BJ (cell line): ENCODE measurements at regions not wholly inside any gene's neighbourhood (a gene's known extent, or its start where the extent isn't known, plus 50 kb on each side); places are given as distances from the start of the nearest gene placed in this dataset.

Source experiments
- CTCF ChIA-PET: fragments of 350-600 bp; formaldehyde crosslinking; extraction: SDS; loops from one replicate; lab custom pipeline; 2021; ENCODE audit warnings: antibody characterized with exemption, inconsistent platforms; lab: Yijun Ruan, JAX
- POLR2A ChIA-PET: fragments of 300-600 bp; sonication (Branson Sonifier 250); formaldehyde crosslinking; extraction: SDS; loops from one replicate; lab custom pipeline; 2021; ENCODE audit warnings: antibody characterized with exemption; lab: Charles Lee
- DNase-seq: peaks from one replicate; pipeline ENCODE4 v3.0.0-alpha.2; 2011; ENCODE audit warnings: low read depth
- H3K27me3 ChIP-seq: 2 replicates; pipeline ENCODE4 v1.6.0; 2011; ENCODE audit warnings: low read length; ENCODE audit not compliant: control insufficient read depth, insufficient read depth
- H3K36me3 ChIP-seq: 2 replicates; pipeline ENCODE4 v1.5.1; 2011; ENCODE audit warnings: low read length; ENCODE audit not compliant: control insufficient read depth, insufficient read depth
- H3K4me3 ChIP-seq: 2 replicates; pipeline ENCODE4 v1.5.1; 2011; ENCODE audit warnings: low read depth, mild to moderate bottlenecking, control low read depth, low read length
- CTCF ChIP-seq: IDR thresholded peaks from 2 replicates; pipeline ENCODE4 v1.5.1; 2011; ENCODE audit warnings: low read depth, mild to moderate bottlenecking, control low read depth, inconsistent platforms, low read length, moderate library complexity; ENCODE audit not compliant: insufficient read depth

- Histone ChIP-seq H3K36me3 (no peaks in the 10 kb centered on the region), H3K27me3 (no peaks in the 10 kb centered on the region), H3K4me3 (no peak overlapping the region)
- no peak for DNase-seq
- ChIA-PET POLR2A (no interaction called here), CTCF (no interaction called here)
- TF ChIP-seq CTCF = no peak
Observed at GRCh38 chr9:24961762-24962161, 416.1 kb upstream of the IZUMO3 start.

GRCh38 chr9:24953070-24953469 lies 407.4 kb upstream of the IZUMO3 start:
- H3K36me3 ChIP-seq = no peaks in the 10 kb centered on the region
- H3K4me3 ChIP-seq = no peak overlapping the region
- TF ChIP-seq CTCF = no peak
- ChIA-PET CTCF (no interaction called here), POLR2A (no interaction called here)
- H3K27me3 ChIP-seq = no peaks in the 10 kb centered on the region
- DNase-seq = no peak

- ChIA-PET CTCF (no interaction called here), POLR2A (no interaction called here)
Observed at GRCh38 chr9:24939109-24939850, 393.6 kb upstream of the IZUMO3 start.

GRCh38 chr9:24936117-24936516 lies 390.4 kb upstream of the IZUMO3 start:
- H3K36me3 ChIP-seq = no peaks in the 10 kb centered on the region
- H3K27me3 ChIP-seq = no peaks in the 10 kb centered on the region
- ChIA-PET POLR2A (no interaction called here), CTCF (no interaction called here)
- H3K4me3 ChIP-seq = no peak overlapping the region
- DNase-seq = no peak
- no peak for TF ChIP-seq CTCF

More at GRCh38 chr9:24939109-24939850, 393.6 kb upstream of the IZUMO3 start:
- TF ChIP-seq CTCF = no peak
- Histone ChIP-seq H3K4me3 (no peak overlapping the region), H3K36me3 (no peaks in the 10 kb centered on the region), H3K27me3 (no peaks in the 10 kb centered on the region)
- DNase-seq = no peak

GRCh38 chr9:24932785-24933184 lies 387.1 kb upstream of the IZUMO3 start:
- CTCF ChIA-PET = no interaction called here
- POLR2A ChIA-PET = no interaction called here

More at GRCh38 chr9:24932785-24933184, 387.1 kb upstream of the IZUMO3 start:
- Histone ChIP-seq H3K36me3 (no peaks in the 10 kb centered on the region), H3K27me3 (no peaks in the 10 kb centered on the region), H3K4me3 (no peak overlapping the region)
- TF ChIP-seq CTCF = no peak
- no peak for DNase-seq
